GM12873 (cell line): ENCODE measurements at regions not wholly inside any gene's neighbourhood (a gene's known extent, or its start where the extent isn't known, plus 50 kb on each side); places are given as distances from the start of the nearest gene placed in this dataset.

ENCODE experiments used
- TF ChIP-seq, protein P1 (sequence below): IDR thresholded peaks from 2 replicates; pipeline ENCODE4 v1.5.1; 2012; ENCODE audit warnings: low read depth, mild to moderate bottlenecking, moderate library complexity, low read length, control low read depth; ENCODE audit not compliant: insufficient read depth; ENCODE audit errors: missing control alignments

DNA sequence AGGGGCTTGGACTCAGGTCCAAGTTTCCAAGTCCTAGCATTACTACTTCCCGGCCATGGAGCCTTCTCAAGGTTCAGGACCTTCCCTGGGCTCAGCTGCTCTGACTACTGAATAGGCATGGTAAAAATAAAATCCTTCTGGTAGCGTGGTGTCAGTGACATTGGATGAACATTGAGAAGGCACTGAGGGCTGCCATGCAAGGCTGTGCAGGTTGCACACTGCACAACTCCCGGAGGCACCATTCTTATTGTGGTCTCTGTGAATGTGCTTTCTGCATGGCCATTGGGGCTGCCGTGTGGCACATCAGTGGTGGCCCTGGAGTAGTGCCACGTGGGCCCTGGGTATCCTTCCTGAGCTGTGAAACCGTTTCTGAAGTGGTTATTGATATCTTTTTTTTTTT lies 250.2 kb upstream of the CIBAR2 start:
- TF ChIP-seq, protein P1, sequence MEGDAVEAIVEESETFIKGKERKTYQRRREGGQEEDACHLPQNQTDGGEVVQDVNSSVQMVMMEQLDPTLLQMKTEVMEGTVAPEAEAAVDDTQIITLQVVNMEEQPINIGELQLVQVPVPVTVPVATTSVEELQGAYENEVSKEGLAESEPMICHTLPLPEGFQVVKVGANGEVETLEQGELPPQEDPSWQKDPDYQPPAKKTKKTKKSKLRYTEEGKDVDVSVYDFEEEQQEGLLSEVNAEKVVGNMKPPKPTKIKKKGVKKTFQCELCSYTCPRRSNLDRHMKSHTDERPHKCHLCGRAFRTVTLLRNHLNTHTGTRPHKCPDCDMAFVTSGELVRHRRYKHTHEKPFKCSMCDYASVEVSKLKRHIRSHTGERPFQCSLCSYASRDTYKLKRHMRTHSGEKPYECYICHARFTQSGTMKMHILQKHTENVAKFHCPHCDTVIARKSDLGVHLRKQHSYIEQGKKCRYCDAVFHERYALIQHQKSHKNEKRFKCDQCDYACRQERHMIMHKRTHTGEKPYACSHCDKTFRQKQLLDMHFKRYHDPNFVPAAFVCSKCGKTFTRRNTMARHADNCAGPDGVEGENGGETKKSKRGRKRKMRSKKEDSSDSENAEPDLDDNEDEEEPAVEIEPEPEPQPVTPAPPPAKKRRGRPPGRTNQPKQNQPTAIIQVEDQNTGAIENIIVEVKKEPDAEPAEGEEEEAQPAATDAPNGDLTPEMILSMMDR, result no peak

GRCh38 chr16:85363427-85363826 lies 249.7 kb upstream of the GSE1 start:
- TF ChIP-seq, protein P1, result no peak

DNA sequence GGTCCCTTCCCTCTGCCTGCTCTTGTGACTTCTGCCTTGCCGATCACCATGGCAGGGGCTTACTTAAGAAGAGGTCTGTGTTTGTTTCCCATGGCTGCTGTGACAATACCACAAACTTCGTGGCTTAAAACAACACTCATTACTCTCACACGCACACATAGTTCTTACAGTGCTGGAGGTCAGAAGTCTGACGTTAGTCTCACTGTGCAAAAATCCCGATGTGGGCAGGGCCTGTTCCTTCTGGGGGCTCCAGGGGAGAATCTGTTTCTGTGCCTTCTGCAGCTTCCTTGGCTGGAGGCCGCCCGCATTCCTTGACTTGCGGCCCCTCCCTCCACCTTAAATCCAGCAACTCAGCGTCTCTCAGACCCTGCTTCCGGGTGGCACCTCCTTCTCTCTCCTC lies 249.2 kb upstream of the GSE1 start:
- TF ChIP-seq, protein P1, result no peak

GRCh38 chr16:85364323-85365040 lies 248.6 kb upstream of the GSE1 start:
- TF ChIP-seq, protein P1, result no peak

DNA sequence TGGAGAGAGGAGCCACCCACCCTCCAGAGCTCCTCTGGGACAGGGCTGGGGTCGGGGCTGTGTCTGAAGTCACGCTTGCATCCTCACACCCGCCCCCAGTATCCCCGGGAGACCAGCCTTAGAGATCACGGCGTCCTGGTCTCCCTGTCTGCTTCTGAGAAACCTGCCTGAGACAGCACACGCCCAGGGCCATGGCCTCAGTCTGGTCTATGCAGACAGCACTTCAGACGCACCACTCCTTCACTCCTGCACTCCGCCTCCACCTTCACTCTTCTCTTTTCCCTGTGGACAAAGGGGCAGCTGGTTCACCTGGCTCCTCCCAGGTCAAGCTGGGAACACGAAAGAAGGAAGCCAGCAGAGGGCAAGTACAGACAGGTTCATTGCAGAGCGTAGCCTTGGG lies 248.0 kb upstream of the GSE1 start:
- TF ChIP-seq, protein P1, result no peak

DNA sequence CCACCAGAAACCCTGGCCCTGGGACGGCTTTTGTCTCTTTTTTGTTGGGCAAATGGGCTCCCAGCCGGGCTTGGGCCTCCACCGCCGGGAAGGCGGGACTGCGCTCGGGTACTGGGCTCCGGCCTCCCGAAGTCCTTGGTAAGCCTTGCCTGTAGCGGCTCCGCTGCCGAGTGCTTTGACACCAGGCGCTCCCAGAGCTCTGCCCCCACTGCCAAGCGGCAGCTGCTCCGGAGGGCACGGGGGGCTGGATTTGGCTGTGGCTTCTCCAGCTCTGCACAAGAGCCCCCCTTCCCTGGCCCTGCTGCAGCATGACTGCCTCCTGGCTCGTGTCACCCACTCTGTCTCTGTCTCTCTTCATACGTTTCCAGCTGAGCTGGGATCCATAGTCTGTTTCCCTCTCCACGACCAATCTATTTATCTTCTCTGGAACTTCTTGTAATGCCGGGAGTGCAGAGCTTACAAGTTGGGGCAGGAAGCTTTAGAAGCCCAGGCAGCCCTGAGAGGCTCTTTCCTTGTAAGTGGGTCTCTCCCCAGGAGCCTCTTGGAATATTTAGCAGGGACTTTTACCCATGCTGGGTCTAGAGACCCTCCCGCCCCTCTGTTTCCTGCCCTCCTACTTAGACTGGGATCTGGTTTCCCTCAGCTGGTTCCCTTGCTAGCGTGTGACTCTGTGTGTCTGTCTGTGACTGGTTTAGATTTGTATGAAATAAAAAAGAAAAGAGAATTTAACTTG lies 246.9 kb upstream of the GSE1 start:
- TF ChIP-seq, protein P1, result no peak

DNA sequence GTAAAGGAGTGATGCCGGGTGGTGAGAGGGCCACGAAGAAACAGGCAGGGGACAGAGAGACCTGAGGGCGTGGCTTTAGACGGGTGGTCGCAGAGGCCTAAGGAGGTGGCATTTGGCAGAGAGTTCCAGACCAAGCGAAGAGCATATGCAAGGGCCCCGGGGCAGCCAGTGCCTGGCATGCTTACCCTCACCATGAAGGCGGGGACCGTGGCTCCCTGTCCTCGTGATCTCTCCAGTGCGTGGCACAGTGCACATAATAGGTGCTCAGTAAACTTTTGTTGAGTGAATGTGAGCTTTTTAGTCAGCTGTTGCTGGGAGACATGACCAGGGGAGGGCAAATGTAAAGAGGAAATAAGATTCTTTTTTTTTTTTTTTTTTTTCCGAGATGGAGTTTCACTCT lies 245.6 kb upstream of the GSE1 start:
- TF ChIP-seq, protein P1, result no peak
